ENCODE measurements at regions not wholly inside any gene's neighbourhood (a gene's known extent, or its start where the extent isn't known, plus 50 kb on each side); places are given as distances from the start of the nearest gene placed in this dataset.

- in situ Hi-C loops (cut with HindIII; ENCODE audit: low pct_unique_long_range_greater_than_20kb, low sequenced_read_pairs) = no loop called here
- DNase-seq (ENCODE audit: low read depth) = no peak
Measured at GRCh38 chr2:160697817-160698216, 204.2 kb upstream of the RBMS1 start.

GRCh38 chr2:160700021-160700814 is 206.6 kb upstream of the RBMS1 start:
- in situ Hi-C loops (cut with HindIII; ENCODE audit: low pct_unique_long_range_greater_than_20kb, low sequenced_read_pairs) = no loop called here
- DNase-seq (ENCODE audit: low read depth) = no peak

GRCh38 chr2:160701822-160702221 is 208.2 kb upstream of the RBMS1 start:
- no peak for DNase-seq (ENCODE audit: low read depth)
- in situ Hi-C loops (cut with HindIII; ENCODE audit: low pct_unique_long_range_greater_than_20kb, low sequenced_read_pairs) = no loop called here

GRCh38 chr2:160702754-160703153 is 209.1 kb upstream of the RBMS1 start:
- in situ Hi-C loops (cut with HindIII; ENCODE audit: low pct_unique_long_range_greater_than_20kb, low sequenced_read_pairs) = no loop called here
- no peak for DNase-seq (ENCODE audit: low read depth)

GRCh38 chr2:160703648-160704585 is 210.3 kb upstream of the RBMS1 start:
- in situ Hi-C loops (cut with HindIII; ENCODE audit: low pct_unique_long_range_greater_than_20kb, low sequenced_read_pairs) = no loop called here

GRCh38 chr2:160715428-160715827 is 221.8 kb upstream of the RBMS1 start:
- DNase-seq (ENCODE audit: low read depth) = no peak
- in situ Hi-C loops (cut with HindIII; ENCODE audit: low pct_unique_long_range_greater_than_20kb, low sequenced_read_pairs) = no loop called here

More at GRCh38 chr2:160703648-160704585, 210.3 kb upstream of the RBMS1 start:
- no peak for DNase-seq (ENCODE audit: low read depth)

- in situ Hi-C loops (cut with HindIII; ENCODE audit: low pct_unique_long_range_greater_than_20kb, low sequenced_read_pairs) = no loop called here
- no peak for DNase-seq (ENCODE audit: low read depth)
Measured at GRCh38 chr2:160719116-160719515, 225.5 kb upstream of the RBMS1 start.

GRCh38 chr2:160720098-160720497 is 226.5 kb upstream of the RBMS1 start:
- DNase-seq (ENCODE audit: low read depth) = no peak
- in situ Hi-C loops (cut with HindIII; ENCODE audit: low pct_unique_long_range_greater_than_20kb, low sequenced_read_pairs) = no loop called here

- in situ Hi-C loops (cut with HindIII; ENCODE audit: low pct_unique_long_range_greater_than_20kb, low sequenced_read_pairs) = no loop called here
- DNase-seq (ENCODE audit: low read depth) = no peak
Measured at GRCh38 chr2:160721089-160722040, 227.8 kb upstream of the RBMS1 start.

- no peak for DNase-seq (ENCODE audit: low read depth)
- in situ Hi-C loops (cut with HindIII; ENCODE audit: low pct_unique_long_range_greater_than_20kb, low sequenced_read_pairs) = no loop called here
Measured at GRCh38 chr2:160726046-160726445, 232.4 kb upstream of the RBMS1 start.

- no peak for DNase-seq (ENCODE audit: low read depth)
- in situ Hi-C loops (cut with HindIII; ENCODE audit: low pct_unique_long_range_greater_than_20kb, low sequenced_read_pairs) = no loop called here
Measured at GRCh38 chr2:160730296-160730995, 236.8 kb upstream of the RBMS1 start.

GRCh38 chr2:160731415-160731814 is 237.8 kb upstream of the RBMS1 start:
- in situ Hi-C loops (cut with HindIII; ENCODE audit: low pct_unique_long_range_greater_than_20kb, low sequenced_read_pairs) = no loop called here

GRCh38 chr2:160731856-160732255 is 238.2 kb upstream of the RBMS1 start:
- DNase-seq (ENCODE audit: low read depth) = no peak

More at GRCh38 chr2:160731415-160731814, 237.8 kb upstream of the RBMS1 start:
- no peak for DNase-seq (ENCODE audit: low read depth)

GRCh38 chr2:160735696-160736095 is 242.1 kb upstream of the RBMS1 start:
- in situ Hi-C loops (cut with HindIII; ENCODE audit: low pct_unique_long_range_greater_than_20kb, low sequenced_read_pairs) = no loop called here
- no peak for DNase-seq (ENCODE audit: low read depth)

More at GRCh38 chr2:160731856-160732255, 238.2 kb upstream of the RBMS1 start:
- in situ Hi-C loops (cut with HindIII; ENCODE audit: low pct_unique_long_range_greater_than_20kb, low sequenced_read_pairs) = no loop called here

GRCh38 chr2:160736148-160737028 is 242.8 kb upstream of the RBMS1 start:
- in situ Hi-C loops (cut with HindIII; ENCODE audit: low pct_unique_long_range_greater_than_20kb, low sequenced_read_pairs) = no loop called here

GRCh38 chr2:160737247-160737646 is 243.6 kb upstream of the RBMS1 start:
- no peak for DNase-seq (ENCODE audit: low read depth)
- in situ Hi-C loops (cut with HindIII; ENCODE audit: low pct_unique_long_range_greater_than_20kb, low sequenced_read_pairs) = no loop called here

More at GRCh38 chr2:160736148-160737028, 242.8 kb upstream of the RBMS1 start:
- no peak for DNase-seq (ENCODE audit: low read depth)

- in situ Hi-C loops (cut with HindIII; ENCODE audit: low pct_unique_long_range_greater_than_20kb, low sequenced_read_pairs) = no loop called here
- no peak for DNase-seq (ENCODE audit: low read depth)
Measured at GRCh38 chr2:160741271-160741670, 247.7 kb upstream of the RBMS1 start.

Measured in Caki2 (cell line).